Mesenchymal stem cell (in vitro differentiated cells and primary cell): ENCODE measurements at regions not wholly inside any gene's neighbourhood (a gene's known extent, or its start where the extent isn't known, plus 50 kb on each side); places are given as distances from the start of the nearest gene placed in this dataset.

Experiments
- DNase-seq: peaks from one replicate; pipeline ENCODE4 v3.0.0-alpha.2; 2013
- H2AFZ ChIP-seq: one replicate; pipeline ENCODE4 v1.6.1; 2013; ENCODE audit warnings: low read depth, mild to moderate bottlenecking, control low read depth, inconsistent platforms, low read length, moderate library complexity
- H2AK5ac ChIP-seq: 2 replicates; pipeline ENCODE4 v1.6.1; 2013; ENCODE audit warnings: low read length, moderate library complexity, mild to moderate bottlenecking, inconsistent platforms; ENCODE audit not compliant: severe bottlenecking
- H2BK120ac ChIP-seq: one replicate; pipeline ENCODE4 v1.6.1; 2013; ENCODE audit warnings: low read depth, mild to moderate bottlenecking, inconsistent platforms, low read length, moderate library complexity
- H2BK12ac ChIP-seq, 2 experiments: one replicate each; pipeline ENCODE4 v1.6.1; 2013; ENCODE audit warnings: inconsistent platforms in 2 of 2, low read length in 2 of 2, mild to moderate bottlenecking in 2 of 2, moderate library complexity in 2 of 2, control low read depth in 1 of 2
- H2BK15ac ChIP-seq: one replicate; pipeline ENCODE4 v1.6.1; 2013; ENCODE audit warnings: mild to moderate bottlenecking, low read depth, inconsistent platforms; ENCODE audit not compliant: poor library complexity, severe bottlenecking
- H2BK5ac ChIP-seq: 2 replicates; pipeline ENCODE4 v1.6.1; 2013; ENCODE audit warnings: low read depth, mild to moderate bottlenecking, low read length, control low read depth, inconsistent platforms; ENCODE audit not compliant: poor library complexity, severe bottlenecking
- H3K14ac ChIP-seq, 2 experiments: one replicate each; pipeline ENCODE4 v1.6.1; 2013; ENCODE audit warnings: inconsistent platforms in 2 of 2, low read length in 2 of 2, control low read depth in 1 of 2, mild to moderate bottlenecking in 1 of 2, moderate library complexity in 1 of 2
- H3K18ac ChIP-seq, 2 experiments: one replicate each; pipeline ENCODE4 v1.6.1; 2013; ENCODE audit warnings: inconsistent platforms in 2 of 2, low read length in 2 of 2, control low read depth in 1 of 2, low read depth in 1 of 2, mild to moderate bottlenecking in 1 of 2
- H3K23ac ChIP-seq, 2 experiments: one replicate each; pipeline ENCODE4 v1.6.1; 2013; ENCODE audit warnings: inconsistent platforms in 2 of 2, low read length in 2 of 2, mild to moderate bottlenecking in 2 of 2, moderate library complexity in 2 of 2, control low read depth in 1 of 2
- H3K27ac ChIP-seq: 2 replicates; pipeline ENCODE4 v1.5.1; 2013; ENCODE audit warnings: mild to moderate bottlenecking, moderate library complexity, low read length, control low read depth, inconsistent platforms; ENCODE audit not compliant: poor library complexity, severe bottlenecking
- H3K27me3 ChIP-seq, 2 experiments: 2 replicates each; pipeline versions ENCODE4 v1.6.1 to v1.7.0; 2013; ENCODE audit warnings: low read length in 2 of 2, mild to moderate bottlenecking in 2 of 2, moderate library complexity in 2 of 2, control low read depth in 1 of 2, inconsistent platforms in 1 of 2; ENCODE audit not compliant: control insufficient read depth in 1 of 2, insufficient read depth in 1 of 2
- H3K36me3 ChIP-seq, 2 experiments: 2 replicates each; pipeline versions ENCODE4 v1.6.1 to v1.7.0; 2013; ENCODE audit warnings: low read length in 2 of 2, control low read depth in 1 of 2, inconsistent platforms in 1 of 2, low read depth in 1 of 2, mild to moderate bottlenecking in 1 of 2; ENCODE audit not compliant: insufficient read depth in 2 of 2, control insufficient read depth in 1 of 2
- H3K4ac ChIP-seq, 2 experiments: one replicate each; pipeline ENCODE4 v1.6.1; 2013; ENCODE audit warnings: inconsistent platforms in 2 of 2, low read length in 2 of 2, mild to moderate bottlenecking in 2 of 2, moderate library complexity in 2 of 2, control low read depth in 1 of 2, low read depth in 1 of 2
- H3K4me1 ChIP-seq: 2 replicates; pipeline ENCODE4 v1.6.1; 2013; ENCODE audit warnings: low read depth, low read length, control low read depth; ENCODE audit not compliant: control insufficient read depth, insufficient read depth
- H3K4me2 ChIP-seq: 2 replicates; pipeline ENCODE4 v1.6.1; 2013; ENCODE audit warnings: low read length, mild to moderate bottlenecking, inconsistent platforms; ENCODE audit not compliant: poor library complexity, severe bottlenecking
- H3K4me3 ChIP-seq, 2 experiments: 2 replicates each; pipeline versions ENCODE4 v1.5.1 to v1.7.0; 2013; ENCODE audit warnings: low read length in 2 of 2, mild to moderate bottlenecking in 2 of 2, control low read depth in 1 of 2, low read depth in 1 of 2; ENCODE audit not compliant: insufficient read depth in 1 of 2
- H3K79me1 ChIP-seq: replicated peaks from 2 replicates; pipeline ENCODE4 v1.6.1; 2013; ENCODE audit warnings: mild to moderate bottlenecking, control low read depth, low read length, inconsistent platforms; ENCODE audit not compliant: poor library complexity, severe bottlenecking
- H3K9ac ChIP-seq: 2 replicates; pipeline ENCODE4 v1.7.0; 2013; ENCODE audit warnings: mild to moderate bottlenecking, low read length, moderate library complexity
- H3K9me3 ChIP-seq: 2 replicates; pipeline ENCODE4 v1.7.0; 2013; ENCODE audit warnings: mild to moderate bottlenecking, low read length; ENCODE audit not compliant: control insufficient read depth
- H4K8ac ChIP-seq: one replicate; pipeline ENCODE4 v1.6.1; 2013; ENCODE audit warnings: inconsistent platforms, mild to moderate bottlenecking, low read length, moderate library complexity
- H4K91ac ChIP-seq: one replicate; pipeline ENCODE4 v1.6.1; 2013; ENCODE audit warnings: mild to moderate bottlenecking, low read length, inconsistent platforms
- WGBS: methylation state at CpG from one replicate; pipeline ENCODE4 v1.1.7; 2013; ENCODE audit warnings: mixed read lengths; 5-methylcytosine and 5-hydroxymethylcytosine counted together

DNA sequence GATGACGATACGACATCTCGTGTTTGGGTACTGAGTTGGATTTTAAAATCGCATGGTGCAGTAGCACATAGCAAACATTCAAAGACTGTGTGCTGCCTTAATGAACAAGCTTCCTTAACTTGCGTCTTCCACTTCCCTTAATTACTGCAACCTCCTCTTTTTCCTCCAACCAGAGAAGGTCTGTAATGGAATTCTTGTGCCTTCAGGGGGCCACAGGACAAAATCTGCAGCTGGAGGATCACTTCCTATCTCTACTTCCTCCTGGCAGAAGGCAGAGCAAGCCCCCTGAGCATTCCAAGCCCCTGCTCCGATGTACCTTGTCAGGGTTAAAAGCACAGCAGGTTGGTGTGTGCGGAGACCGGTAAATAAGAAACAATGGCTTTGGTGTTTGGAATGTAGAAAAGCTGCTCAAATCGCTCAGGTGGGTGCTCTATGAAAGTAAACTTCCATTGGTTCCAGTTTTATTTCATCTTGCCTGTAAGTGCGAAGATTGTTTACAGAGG is 151.3 kb upstream of the UQCRFS1 start:
- Histone ChIP-seq H2BK120ac (no peak overlapping the region), H3K4me2 (no peak overlapping the region), H3K23ac (no peak overlapping the region), H3K9me3 (peaks cover 12% of the 10 kb centered on the region), H2BK5ac (no peak overlapping the region), H3K18ac (no peak overlapping the region), H2AFZ (no peak overlapping the region), H3K4ac (no peak overlapping the region), H2AK5ac (no peak overlapping the region), H3K27me3 (peaks cover 0 to 14% of the 10 kb centered on the region in 2 experiments), H3K36me3 (no peaks in the 10 kb centered on the region), H3K4me3 (no peak overlapping the region), H2BK12ac (no peak overlapping the region), H3K14ac (no peak overlapping the region), H3K27ac (no peak overlapping the region), H3K79me1 (no peaks in the 10 kb centered on the region), H3K4me1 (no peaks in the 10 kb centered on the region), H2BK15ac (no peak overlapping the region), H4K8ac (no peak overlapping the region), H4K91ac (no peak overlapping the region), H3K9ac (no peak overlapping the region)
- WGBS = 45% methylated on average over 10 of the region's 10 CpGs
- DNase-seq = no peak

DNA sequence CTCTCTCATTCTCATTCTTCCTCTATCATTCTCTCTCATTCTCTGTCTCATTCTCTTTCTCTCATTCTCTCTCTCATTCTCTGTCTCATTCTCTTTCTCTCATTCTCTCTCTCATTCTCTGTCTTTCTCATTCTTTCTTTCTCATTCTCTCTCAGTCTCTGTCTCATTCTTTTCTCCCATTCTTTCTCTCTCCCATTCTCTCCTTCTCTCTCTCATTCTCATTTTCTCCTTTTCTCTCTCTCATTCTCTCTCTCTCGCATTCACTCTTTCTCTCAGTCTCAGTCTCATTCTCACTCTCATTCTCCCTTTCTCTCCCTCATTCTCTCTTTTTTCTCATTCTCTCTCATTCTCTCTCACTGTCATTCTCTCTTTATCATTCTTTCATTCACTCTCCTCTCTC is 152.0 kb upstream of the UQCRFS1 start:
- H3K4me3 ChIP-seq = no peak overlapping the region
- peaks cover 12% of the 10 kb centered on the region for H3K9me3 ChIP-seq
- no peak overlapping the region for H3K4me2 ChIP-seq
- H3K9ac ChIP-seq = no peak overlapping the region
- DNase-seq = no peak
- no peak overlapping the region for H2AK5ac ChIP-seq
- H3K27ac ChIP-seq = no peak overlapping the region
- H3K18ac ChIP-seq = no peak overlapping the region
- no peak overlapping the region for H2AFZ ChIP-seq
- no peak overlapping the region for H3K4ac ChIP-seq
- peaks cover 0 to 14% of the 10 kb centered on the region in 2 experiments for H3K27me3 ChIP-seq
- H3K4me1 ChIP-seq = no peaks in the 10 kb centered on the region
- H3K14ac ChIP-seq = no peak overlapping the region
- H4K91ac ChIP-seq = no peak overlapping the region
- no peak overlapping the region for H2BK120ac ChIP-seq
- H3K23ac ChIP-seq = no peak overlapping the region
- H3K36me3 ChIP-seq = no peaks in the 10 kb centered on the region
- no peak overlapping the region for H2BK12ac ChIP-seq
- H4K8ac ChIP-seq = no peak overlapping the region
- 81% methylated on average over 1 of the region's 1 CpG for WGBS
- no peak overlapping the region for H2BK15ac ChIP-seq
- no peak overlapping the region for H2BK5ac ChIP-seq
- no peaks in the 10 kb centered on the region for H3K79me1 ChIP-seq

DNA sequence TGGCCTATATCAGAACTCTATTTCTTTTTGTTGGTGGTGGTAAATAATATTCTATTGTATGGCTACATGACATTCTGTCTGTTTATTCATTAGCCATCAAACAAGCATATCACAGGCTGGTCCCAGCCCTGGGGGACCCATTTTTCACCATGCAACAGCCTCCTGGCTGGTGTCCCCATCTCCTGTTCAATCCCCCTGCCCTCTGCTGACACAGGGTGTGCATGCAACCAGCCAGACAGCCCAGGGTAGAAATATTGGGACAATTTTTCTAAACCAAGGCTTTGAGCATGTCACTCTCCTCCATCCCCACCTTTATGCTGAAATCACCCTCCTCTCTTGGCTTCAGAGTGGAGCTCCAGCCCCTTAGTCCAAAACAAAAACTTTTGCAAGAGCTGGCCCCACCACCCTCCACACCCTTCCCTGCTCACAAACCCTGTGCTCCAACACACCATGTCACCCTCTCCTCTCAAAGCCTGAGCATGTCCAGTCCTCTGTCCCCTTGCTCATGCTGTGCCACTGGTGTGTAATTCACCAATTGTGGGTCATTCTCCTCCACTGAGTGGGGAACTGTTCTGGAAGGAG is 153.0 kb upstream of the UQCRFS1 start:
- H2BK120ac ChIP-seq = no peak overlapping the region
- no peak overlapping the region for H3K4ac ChIP-seq
- H3K79me1 ChIP-seq = no peaks in the 10 kb centered on the region
- no peak overlapping the region for H3K4me2 ChIP-seq
- no peak overlapping the region for H3K9ac ChIP-seq
- H4K8ac ChIP-seq = no peak overlapping the region
- H3K14ac ChIP-seq = no peak overlapping the region
- no peaks in the 10 kb centered on the region for H3K36me3 ChIP-seq
- H3K18ac ChIP-seq = no peak overlapping the region
- H2AK5ac ChIP-seq = no peak overlapping the region
- peaks cover 0 to 14% of the 10 kb centered on the region in 2 experiments for H3K27me3 ChIP-seq
- H3K9me3 ChIP-seq = peaks cover 12% of the 10 kb centered on the region
- no peak for DNase-seq
- H3K27ac ChIP-seq = no peak overlapping the region
- no peak overlapping the region for H2AFZ ChIP-seq
- no peak overlapping the region for H3K23ac ChIP-seq
- no peak overlapping the region for H2BK15ac ChIP-seq
- no peak overlapping the region for H2BK12ac ChIP-seq
- no peak overlapping the region for H3K4me3 ChIP-seq
- H4K91ac ChIP-seq = no peak overlapping the region
- no peak overlapping the region for H2BK5ac ChIP-seq
- H3K4me1 ChIP-seq = no peaks in the 10 kb centered on the region

DNA sequence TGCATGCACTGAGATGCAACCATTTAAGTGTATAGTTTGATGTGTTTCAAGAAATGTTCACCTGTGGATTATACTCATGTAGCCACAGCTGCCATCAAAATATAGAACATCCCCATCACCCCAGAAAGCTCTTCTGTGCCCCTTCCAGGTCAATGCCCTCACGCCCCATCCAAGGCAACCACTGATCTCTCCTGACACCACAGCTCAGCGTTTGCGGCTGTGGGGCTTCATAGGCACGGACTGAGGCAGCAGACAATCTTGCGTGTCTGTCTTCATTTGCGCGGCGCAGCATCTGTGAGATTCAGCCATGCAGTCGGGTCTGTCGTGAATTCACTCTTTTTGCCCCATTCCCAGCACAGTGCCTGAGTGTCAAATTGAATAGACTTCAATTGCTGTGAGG is 153.8 kb upstream of the UQCRFS1 start:
- Histone ChIP-seq H3K27me3 (peaks cover 0 to 14% of the 10 kb centered on the region in 2 experiments), H3K14ac (no peak overlapping the region), H3K4me2 (no peak overlapping the region), H2AK5ac (no peak overlapping the region), H3K4me1 (no peaks in the 10 kb centered on the region), H4K91ac (no peak overlapping the region), H3K79me1 (no peaks in the 10 kb centered on the region), H2AFZ (no peak overlapping the region), H2BK5ac (no peak overlapping the region), H2BK15ac (no peak overlapping the region), H3K27ac (no peak overlapping the region), H3K18ac (no peak overlapping the region), H3K9me3 (peaks cover 12% of the 10 kb centered on the region), H3K4me3 (no peak overlapping the region), H3K9ac (no peak overlapping the region), H3K36me3 (no peaks in the 10 kb centered on the region), H3K23ac (no peak overlapping the region), H4K8ac (no peak overlapping the region), H2BK12ac (no peak overlapping the region), H2BK120ac (no peak overlapping the region), H3K4ac (no peak overlapping the region)
- WGBS = 84% methylated on average over 10 of the region's 10 CpGs
- no peak for DNase-seq
